Stomach (tissue), 8 donors: ENCODE measurements at regions not wholly inside any gene's neighbourhood (a gene's known extent, or its start where the extent isn't known, plus 50 kb on each side); places are given as distances from the start of the nearest gene placed in this dataset.
A peak's percentile ranks its signal among the peaks of the same experiment; 100 is the strongest.

ENCODE experiments used
- DNase-seq, 2 donors: peaks; one replicate each; pipeline versions ENCODE4 v3.0.0 to v3.0.0-alpha.2; 2013 to 2019
- H3K27ac ChIP-seq, 5 donors: fragments of 200-600 bp in 4 of 5; sonication (generic) in 4 of 5; one replicate each; pipeline ENCODE4 v1.5.1; 2013 to 2019; ENCODE audit warnings: mild to moderate bottlenecking in 1 of 5, moderate library complexity in 1 of 5
- H3K27me3 ChIP-seq, 3 donors: fragments of 200-600 bp; sonication (generic); one replicate each; pipeline ENCODE4 v1.5.1; 2017 to 2019; ENCODE audit warnings: mixed run types in 1 of 3
- H3K36me3 ChIP-seq, 4 donors: fragments of 200-600 bp; sonication (generic); 1 replicate in 3 of 4; 2 replicates in 1 of 4; pipeline ENCODE4 v1.5.1; 2016 to 2019
- H3K4me1 ChIP-seq, 4 donors: fragments of 200-600 bp; sonication (generic); one replicate each; pipeline ENCODE4 v1.5.1; 2016 to 2019
- H3K4me3 ChIP-seq, 4 donors: fragments of 200-600 bp; sonication (generic) in 3 of 4; one replicate each; pipeline ENCODE4 v1.5.1; 2016 to 2019; ENCODE audit warnings: mild to moderate bottlenecking in 1 of 4
- H3K9me3 ChIP-seq, 4 donors: fragments of 200-600 bp; sonication (generic); one replicate each; pipeline ENCODE4 v1.5.1; 2016 to 2019
- CTCF ChIP-seq, 7 experiments: fragments of 450-650 bp in 4 of 7; fragments of 200-600 bp in 3 of 7; sonication (generic) in 3 of 7; IDR thresholded peaks; one replicate each; pipeline ENCODE4 v1.5.1; 2016 to 2019; ENCODE audit warnings: antibody characterized with exemption in 7 of 7, control low read depth in 2 of 7, mild to moderate bottlenecking in 1 of 7
- EP300 ChIP-seq: sonication (generic); formaldehyde crosslinking; IDR thresholded peaks from one replicate; pipeline ENCODE4 v1.6.1; 2017; ENCODE audit warnings: antibody characterized with exemption
- POLR2A ChIP-seq, 4 donors: fragments of 450-650 bp; IDR thresholded peaks; one replicate each; pipeline ENCODE4 v1.6.1; 2016; ENCODE audit warnings: antibody characterized with exemption in 4 of 4, control low read depth in 2 of 4, mild to moderate bottlenecking in 1 of 4, moderate library complexity in 1 of 4
- POLR2AphosphoS5 ChIP-seq, 3 donors: sonication (generic); formaldehyde crosslinking; IDR thresholded peaks; one replicate each; pipeline ENCODE4 v1.6.1; 2016; ENCODE audit warnings: antibody characterized with exemption in 3 of 3
- WGBS, 5 donors: extraction: QIAGEN DNeasy Blood & Tissue Kit in 3 of 5; methylation state at CpG; one replicate each; pipeline versions ENCODE4 v1.1.5 to v1.1.7; 2013 to 2018; 5-methylcytosine and 5-hydroxymethylcytosine counted together
- intact Hi-C: fragments of 100-400 bp; cut with DNase I; formaldehyde crosslinking; loops from one replicate; pipeline ENCODE4 v1.15.1; 2023; ENCODE audit warnings: low total_unique reads
- donor health status: healthy with polysubstance abuse.
- donor health status: Bipolar disorder and iron deficiency.
- donor health status: healthy.

GRCh38 chr1:57868908-57869307 lies 445.0 kb upstream of the DAB1 start:
- no peaks in the 10 kb centered on the region for H3K27me3 ChIP-seq
- intact Hi-C loops = no loop called here
- no peak overlapping the region for H3K4me3 ChIP-seq
- WGBS, 5 donors = 52 to 85% (median 64%) methylated on average over 1 of the region's 1 CpG
- no peak overlapping the region for H3K27ac ChIP-seq
- TF ChIP-seq POLR2A (IDR thresholded peaks at IDR 0.05) (no peak), POLR2AphosphoS5 (IDR thresholded peaks at IDR 0.05) (no peak), EP300 (no peak)
- no peaks in the 10 kb centered on the region for H3K9me3 ChIP-seq
- no peak for DNase-seq
- H3K36me3 ChIP-seq = no peaks in the 10 kb centered on the region
- no peaks in the 10 kb centered on the region for H3K4me1 ChIP-seq

GRCh38 chr1:57868239-57868638 lies 444.4 kb upstream of the DAB1 start:
- TF ChIP-seq POLR2AphosphoS5 (IDR thresholded peaks at IDR 0.05) (no peak), CTCF (IDR thresholded peaks at IDR 0.05) (no peak)
- no peak overlapping the region for H3K4me3 ChIP-seq
- no peaks in the 10 kb centered on the region for H3K27me3 ChIP-seq
- no peaks in the 10 kb centered on the region for H3K4me1 ChIP-seq
- no peak overlapping the region for H3K27ac ChIP-seq
- H3K36me3 ChIP-seq = no peaks in the 10 kb centered on the region
- DNase-seq = no peak
- no peaks in the 10 kb centered on the region for H3K9me3 ChIP-seq
- intact Hi-C loops = no loop called here
- WGBS, 5 donors = 63 to 77% (median 72%) methylated on average over 3 of the region's 3 CpGs

- H3K4me3 ChIP-seq = no peak overlapping the region
- no peak overlapping the region for H3K27ac ChIP-seq
- no peaks in the 10 kb centered on the region for H3K36me3 ChIP-seq
- intact Hi-C loops = no loop called here
- no peaks in the 10 kb centered on the region for H3K27me3 ChIP-seq
- no peaks in the 10 kb centered on the region for H3K9me3 ChIP-seq
- 32 to 63% (median 52%) methylated on average over 8 of the region's 8 CpGs for WGBS, 5 donors
- no peaks in the 10 kb centered on the region for H3K4me1 ChIP-seq
- TF ChIP-seq EP300 (no peak), POLR2A (IDR thresholded peaks at IDR 0.05) (no peak), CTCF (IDR thresholded peaks at IDR 0.05) (no peak), POLR2AphosphoS5 (IDR thresholded peaks at IDR 0.05) (no peak)
- peak; percentile 26 to 63 for DNase-seq
These were observed 443.1 kb upstream of the DAB1 start for GRCh38 chr1:57866998-57867397.

GRCh38 chr1:57860931-57861565 lies 437.2 kb upstream of the DAB1 start:
- no peak for DNase-seq
- H3K27me3 ChIP-seq = no peaks in the 10 kb centered on the region
- WGBS, 5 donors = 60 to 78% (median 73%) methylated on average over 5 of the region's 5 CpGs
- intact Hi-C loops = no loop called here
- H3K4me3 ChIP-seq = no peak overlapping the region
- H3K27ac ChIP-seq = no peak overlapping the region
- TF ChIP-seq POLR2A (IDR thresholded peaks at IDR 0.05) (no peak), EP300 (no peak), CTCF (IDR thresholded peaks at IDR 0.05) (no peak), POLR2AphosphoS5 (IDR thresholded peaks at IDR 0.05) (no peak)
- H3K9me3 ChIP-seq = no peaks in the 10 kb centered on the region
- H3K4me1 ChIP-seq = no peaks in the 10 kb centered on the region
- H3K36me3 ChIP-seq = no peaks in the 10 kb centered on the region

GRCh38 chr1:57860325-57860724 lies 436.5 kb upstream of the DAB1 start:
- peak in 1 of 2 donors; percentile 11 for DNase-seq
- intact Hi-C loops = no loop called here
- Histone ChIP-seq H3K27ac (no peak overlapping the region), H3K9me3 (no peaks in the 10 kb centered on the region), H3K4me3 (no peak overlapping the region), H3K27me3 (no peaks in the 10 kb centered on the region), H3K36me3 (no peaks in the 10 kb centered on the region), H3K4me1 (no peaks in the 10 kb centered on the region)
- 68 to 94% (median 85%) methylated on average over 3 of the region's 3 CpGs for WGBS, 5 donors
- TF ChIP-seq POLR2AphosphoS5 (IDR thresholded peaks at IDR 0.05) (no peak), CTCF (IDR thresholded peaks at IDR 0.05) (no peak), POLR2A (IDR thresholded peaks at IDR 0.05) (no peak), EP300 (no peak)
